ENCODE measurements at regions not wholly inside any gene's neighbourhood (a gene's known extent, or its start where the extent isn't known, plus 50 kb on each side); places are given as distances from the start of the nearest gene placed in this dataset.

- no peak for TF ChIP-seq CTCF (IDR thresholded peaks at IDR 0.05)
- POLR2A ChIA-PET, result no interaction called here
- H3K27me3 Mint-ChIP-seq, result no peaks in the 10 kb centered on the region
- H3K36me3 Mint-ChIP-seq (ENCODE audit: low read depth), result no peaks in the 10 kb centered on the region
- H3K4me3 Mint-ChIP-seq, result no peak overlapping the region
- H3K4me1 Mint-ChIP-seq, result no peaks in the 10 kb centered on the region
- CTCF ChIA-PET, result no interaction called here
- no peak for DNase-seq
- no peaks in the 10 kb centered on the region for H3K9me3 Mint-ChIP-seq
- no peak for ATAC-seq (ENCODE audit: low read depth)
- no peak overlapping the region for H3K27ac Mint-ChIP-seq
- intact Hi-C loops (cut with micrococcal nuclease), result no loop called here
These were observed 278.5 kb downstream of the REEP3 start for GRCh38 chr10:63799521-63800300.

GRCh38 chr10:63801166-63801565, 280.0 kb downstream of the REEP3 start:
- peaks cover 2% of the 10 kb centered on the region for H3K9me3 Mint-ChIP-seq
- POLR2A ChIA-PET, result no interaction called here
- H3K4me1 Mint-ChIP-seq, result no peaks in the 10 kb centered on the region

GRCh38 chr10:63806330-63806729, 285.1 kb downstream of the REEP3 start:
- Mint-ChIP-seq H3K27ac (no peak overlapping the region), H3K27me3 (peaks cover 4% of the 10 kb centered on the region), H3K9me3 (peaks cover 11% of the 10 kb centered on the region), H3K4me3 (no peak overlapping the region), H3K36me3 (ENCODE audit: low read depth) (no peaks in the 10 kb centered on the region), H3K4me1 (no peaks in the 10 kb centered on the region)
- DNase-seq (no peak), ATAC-seq (ENCODE audit: low read depth) (no peak)
- intact Hi-C loops (cut with micrococcal nuclease), result no loop called here
- TF ChIP-seq CTCF (IDR thresholded peaks at IDR 0.05), result no peak
- POLR2A ChIA-PET, result no interaction called here
- CTCF ChIA-PET, result no interaction called here

More at GRCh38 chr10:63801166-63801565, 280.0 kb downstream of the REEP3 start:
- no peaks in the 10 kb centered on the region for H3K27me3 Mint-ChIP-seq
- CTCF ChIA-PET, result no interaction called here
- H3K4me3 Mint-ChIP-seq, result no peak overlapping the region
- no peak overlapping the region for H3K27ac Mint-ChIP-seq
- no peaks in the 10 kb centered on the region for H3K36me3 Mint-ChIP-seq (ENCODE audit: low read depth)
- intact Hi-C loops (cut with micrococcal nuclease), result no loop called here
- DNase-seq, result no peak
- no peak for ATAC-seq (ENCODE audit: low read depth)
- no peak for TF ChIP-seq CTCF (IDR thresholded peaks at IDR 0.05)

- TF ChIP-seq CTCF (IDR thresholded peaks at IDR 0.05), result no peak
- CTCF ChIA-PET, result no interaction called here
- no peak for ATAC-seq (ENCODE audit: low read depth)
- Mint-ChIP-seq H3K36me3 (ENCODE audit: low read depth) (no peaks in the 10 kb centered on the region), H3K27me3 (peaks cover 9% of the 10 kb centered on the region), H3K27ac (no peak overlapping the region), H3K4me3 (no peak overlapping the region), H3K9me3 (peaks cover 4% of the 10 kb centered on the region), H3K4me1 (no peaks in the 10 kb centered on the region)
- POLR2A ChIA-PET, result no interaction called here
- DNase-seq, result no peak
- intact Hi-C loops (cut with micrococcal nuclease), result no loop called here
These were observed 291.3 kb downstream of the REEP3 start for GRCh38 chr10:63812501-63812900.

- H3K27me3 Mint-ChIP-seq, result peaks cover 33% of the 10 kb centered on the region
- intact Hi-C loops (cut with micrococcal nuclease), result loop anchor here (5.0 kb wide), 1 partner anchor 653 kb away; no protein-coding TSS in a partner anchor
- TF ChIP-seq CTCF (IDR thresholded peaks at IDR 0.05), result no peak
These were observed 298.6 kb downstream of the REEP3 start for GRCh38 chr10:63819753-63820329.

More at GRCh38 chr10:63819753-63820329, 298.6 kb downstream of the REEP3 start:
- ChIA-PET CTCF (interaction anchor here (1.5 kb wide), 1 partner anchor 99 kb away, joined by 3 read pairs; no protein-coding TSS in a partner anchor), POLR2A (no interaction called here)
- no peak overlapping the region for H3K4me3 Mint-ChIP-seq
- DNase-seq (no peak), ATAC-seq (ENCODE audit: low read depth) (no peak)
- peaks cover 2% of the 10 kb centered on the region for H3K9me3 Mint-ChIP-seq
- H3K27ac Mint-ChIP-seq, result no peak overlapping the region
- H3K36me3 Mint-ChIP-seq (ENCODE audit: low read depth), result no peaks in the 10 kb centered on the region
- H3K4me1 Mint-ChIP-seq, result no peaks in the 10 kb centered on the region
